ENCODE measurements at regions not wholly inside any gene's neighbourhood (a gene's known extent, or its start where the extent isn't known, plus 50 kb on each side); places are given as distances from the start of the nearest gene placed in this dataset.

DNA sequence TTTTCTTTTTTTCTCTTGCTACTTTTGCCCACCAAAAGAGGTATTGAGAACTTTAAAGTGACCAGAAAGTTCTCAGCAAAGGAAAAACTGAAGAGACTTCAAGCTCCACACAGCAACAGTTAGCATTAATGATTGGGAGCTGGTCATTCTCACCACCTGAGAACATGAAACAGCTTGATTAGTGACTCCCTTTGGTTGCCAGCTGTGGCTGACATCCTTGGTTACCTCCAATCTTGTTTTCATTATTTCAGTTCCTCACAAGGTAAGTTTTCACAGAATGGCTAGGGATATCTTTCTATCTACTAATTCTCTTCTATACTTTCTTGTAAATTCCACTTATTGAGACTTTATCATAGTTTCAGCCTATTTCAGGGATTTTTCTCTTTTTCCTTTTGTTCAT is 427.9 kb downstream of the QKI start:
- H3K4me1 ChIP-seq, result peaks cover 10% of the 10 kb centered on the region
- no peak for DNase-seq (ENCODE audit: extremely low spot score in 2 of 2)
- TF ChIP-seq, protein P1, sequence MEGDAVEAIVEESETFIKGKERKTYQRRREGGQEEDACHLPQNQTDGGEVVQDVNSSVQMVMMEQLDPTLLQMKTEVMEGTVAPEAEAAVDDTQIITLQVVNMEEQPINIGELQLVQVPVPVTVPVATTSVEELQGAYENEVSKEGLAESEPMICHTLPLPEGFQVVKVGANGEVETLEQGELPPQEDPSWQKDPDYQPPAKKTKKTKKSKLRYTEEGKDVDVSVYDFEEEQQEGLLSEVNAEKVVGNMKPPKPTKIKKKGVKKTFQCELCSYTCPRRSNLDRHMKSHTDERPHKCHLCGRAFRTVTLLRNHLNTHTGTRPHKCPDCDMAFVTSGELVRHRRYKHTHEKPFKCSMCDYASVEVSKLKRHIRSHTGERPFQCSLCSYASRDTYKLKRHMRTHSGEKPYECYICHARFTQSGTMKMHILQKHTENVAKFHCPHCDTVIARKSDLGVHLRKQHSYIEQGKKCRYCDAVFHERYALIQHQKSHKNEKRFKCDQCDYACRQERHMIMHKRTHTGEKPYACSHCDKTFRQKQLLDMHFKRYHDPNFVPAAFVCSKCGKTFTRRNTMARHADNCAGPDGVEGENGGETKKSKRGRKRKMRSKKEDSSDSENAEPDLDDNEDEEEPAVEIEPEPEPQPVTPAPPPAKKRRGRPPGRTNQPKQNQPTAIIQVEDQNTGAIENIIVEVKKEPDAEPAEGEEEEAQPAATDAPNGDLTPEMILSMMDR (IDR thresholded peaks at IDR 0.05), result no peak
- TF ChIP-seq POLR2AphosphoS5 (IDR thresholded peaks at IDR 0.05; ENCODE audit: insufficient read depth in 1 of 2, low read depth in 1 of 2) (no peak), POLR2A (IDR thresholded peaks at IDR 0.05) (no peak)
- H3K4me3 ChIP-seq, result no peak overlapping the region
- intact Hi-C loops (cut with DNase I), result no loop called here
- H3K27ac ChIP-seq, result no peak overlapping the region
- no peaks in the 10 kb centered on the region for H3K27me3 ChIP-seq
- no peaks in the 10 kb centered on the region for H3K36me3 ChIP-seq
- no peaks in the 10 kb centered on the region for H3K9me3 ChIP-seq

DNA sequence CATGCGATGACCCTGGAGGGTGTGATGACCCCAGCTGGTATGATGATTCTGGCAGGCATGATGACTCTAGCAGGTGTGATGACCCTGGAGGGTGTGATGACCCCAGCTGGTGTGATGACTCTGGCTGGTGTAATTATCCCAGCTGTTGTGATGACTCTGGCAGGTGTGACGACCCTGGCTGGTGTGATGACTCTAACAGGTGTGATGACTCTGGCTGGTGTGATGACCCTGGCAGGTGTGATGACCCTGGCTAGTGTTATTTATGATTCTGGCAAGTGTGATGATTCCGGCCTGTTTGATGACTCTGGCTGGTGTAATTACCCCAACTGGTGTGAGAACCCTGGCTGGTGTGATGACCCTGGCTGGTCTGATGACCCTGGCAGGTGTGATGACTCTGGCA is 427.2 kb downstream of the QKI start:
- no peaks in the 10 kb centered on the region for H3K9me3 ChIP-seq
- intact Hi-C loops (cut with DNase I), result no loop called here
- H3K4me3 ChIP-seq, result no peak overlapping the region
- no peaks in the 10 kb centered on the region for H3K27me3 ChIP-seq
- TF ChIP-seq, protein P1 (IDR thresholded peaks at IDR 0.05), result no peak
- TF ChIP-seq POLR2AphosphoS5 (IDR thresholded peaks at IDR 0.05; ENCODE audit: insufficient read depth in 1 of 2, low read depth in 1 of 2) (no peak), POLR2A (IDR thresholded peaks at IDR 0.05) (no peak)
- H3K36me3 ChIP-seq, result no peaks in the 10 kb centered on the region
- H3K27ac ChIP-seq, result no peak overlapping the region
- peaks cover 13% of the 10 kb centered on the region for H3K4me1 ChIP-seq
- no peak for DNase-seq (ENCODE audit: extremely low spot score in 2 of 2)

DNA sequence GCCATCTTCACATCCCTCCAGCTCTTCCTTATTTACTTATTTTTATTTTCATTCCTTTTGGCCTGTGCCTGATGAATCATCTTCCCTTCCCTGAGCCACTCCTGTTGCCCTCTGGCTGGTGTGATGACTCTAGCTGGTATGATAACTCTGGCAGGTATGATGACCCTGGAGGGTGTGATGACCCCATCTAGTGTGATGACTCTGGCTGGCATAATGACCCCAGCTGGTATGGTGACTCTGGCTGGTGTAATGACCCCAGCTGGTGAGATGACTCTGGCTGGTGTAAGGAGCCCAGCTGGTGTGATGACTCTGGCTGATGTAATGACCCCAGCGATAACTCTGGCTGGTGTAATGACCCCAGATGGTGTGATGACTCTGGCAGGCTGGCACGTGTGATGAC is 426.8 kb downstream of the QKI start:
- H3K27ac ChIP-seq, result no peak overlapping the region
- DNase-seq (ENCODE audit: extremely low spot score in 2 of 2), result no peak
- peaks cover 13% of the 10 kb centered on the region for H3K4me1 ChIP-seq
- no peak overlapping the region for H3K4me3 ChIP-seq
- H3K27me3 ChIP-seq, result no peaks in the 10 kb centered on the region
- intact Hi-C loops (cut with DNase I), result no loop called here
- no peaks in the 10 kb centered on the region for H3K9me3 ChIP-seq
- no peak for TF ChIP-seq POLR2A (IDR thresholded peaks at IDR 0.05)
- no peak for TF ChIP-seq POLR2AphosphoS5 (IDR thresholded peaks at IDR 0.05; ENCODE audit: insufficient read depth in 1 of 2, low read depth in 1 of 2)
- TF ChIP-seq, protein P1 (IDR thresholded peaks at IDR 0.05), result no peak
- no peaks in the 10 kb centered on the region for H3K36me3 ChIP-seq

DNA sequence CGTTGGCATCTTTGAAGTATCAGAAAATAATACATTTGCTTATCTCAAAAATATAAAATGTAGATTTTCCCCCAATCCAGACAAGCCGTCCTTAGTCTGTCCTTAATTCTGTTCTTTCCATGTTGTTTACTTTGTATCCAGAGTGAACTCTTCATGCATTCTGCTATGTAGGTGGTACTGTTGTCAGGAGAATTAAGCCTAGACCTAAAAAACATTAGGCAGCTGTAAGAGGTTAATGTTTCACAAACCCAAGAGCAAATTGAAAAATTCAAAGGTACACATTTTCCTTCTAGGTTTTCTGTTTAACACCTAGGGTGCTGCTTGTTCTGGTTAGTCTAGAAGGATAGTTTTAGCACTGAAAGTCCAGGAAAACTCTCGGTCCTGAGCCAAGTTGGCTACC is 426.4 kb downstream of the QKI start:
- peaks cover 13% of the 10 kb centered on the region for H3K4me1 ChIP-seq
- intact Hi-C loops (cut with DNase I), result no loop called here
- DNase-seq (ENCODE audit: extremely low spot score in 2 of 2), result no peak
- no peaks in the 10 kb centered on the region for H3K36me3 ChIP-seq
- TF ChIP-seq, protein P1 (IDR thresholded peaks at IDR 0.05), result no peak
- TF ChIP-seq POLR2AphosphoS5 (IDR thresholded peaks at IDR 0.05; ENCODE audit: insufficient read depth in 1 of 2, low read depth in 1 of 2), result no peak
- TF ChIP-seq POLR2A (IDR thresholded peaks at IDR 0.05), result no peak
- no peaks in the 10 kb centered on the region for H3K9me3 ChIP-seq
- H3K4me3 ChIP-seq, result no peak overlapping the region
- no peaks in the 10 kb centered on the region for H3K27me3 ChIP-seq
- H3K27ac ChIP-seq, result no peak overlapping the region

DNA sequence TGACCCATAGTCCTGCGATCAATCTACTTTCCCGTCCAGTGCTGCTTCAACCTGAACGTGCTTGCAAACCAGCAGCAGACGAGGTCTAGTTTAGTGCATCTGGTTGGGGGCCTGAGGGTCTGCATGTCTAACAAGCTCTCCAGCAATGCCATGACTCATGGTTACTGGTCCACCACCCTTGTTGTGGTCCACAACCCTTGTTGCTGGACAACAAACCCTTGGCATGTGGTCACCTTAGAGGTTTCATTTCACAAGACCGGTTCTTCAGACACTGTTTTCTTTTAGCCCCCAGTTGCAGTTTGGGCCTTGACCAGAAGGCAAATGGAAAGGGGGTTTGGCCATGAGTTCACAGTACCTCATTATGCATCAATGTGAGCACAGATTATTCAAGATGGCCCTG is 424.8 kb downstream of the QKI start:
- no peak for DNase-seq (ENCODE audit: extremely low spot score in 2 of 2)
- Histone ChIP-seq H3K27ac (no peak overlapping the region), H3K27me3 (no peaks in the 10 kb centered on the region), H3K9me3 (no peaks in the 10 kb centered on the region), H3K4me1 (peaks cover 13% of the 10 kb centered on the region), H3K4me3 (no peak overlapping the region), H3K36me3 (no peaks in the 10 kb centered on the region)
- TF ChIP-seq POLR2A (IDR thresholded peaks at IDR 0.05) (no peak), POLR2AphosphoS5 (IDR thresholded peaks at IDR 0.05; ENCODE audit: insufficient read depth in 1 of 2, low read depth in 1 of 2) (no peak)
- TF ChIP-seq, protein P1 (IDR thresholded peaks at IDR 0.05), result no peak
- intact Hi-C loops (cut with DNase I), result no loop called here
